ENCODE measurements at regions not wholly inside any gene's neighbourhood (a gene's known extent, or its start where the extent isn't known, plus 50 kb on each side); places are given as distances from the start of the nearest gene placed in this dataset.

DNA sequence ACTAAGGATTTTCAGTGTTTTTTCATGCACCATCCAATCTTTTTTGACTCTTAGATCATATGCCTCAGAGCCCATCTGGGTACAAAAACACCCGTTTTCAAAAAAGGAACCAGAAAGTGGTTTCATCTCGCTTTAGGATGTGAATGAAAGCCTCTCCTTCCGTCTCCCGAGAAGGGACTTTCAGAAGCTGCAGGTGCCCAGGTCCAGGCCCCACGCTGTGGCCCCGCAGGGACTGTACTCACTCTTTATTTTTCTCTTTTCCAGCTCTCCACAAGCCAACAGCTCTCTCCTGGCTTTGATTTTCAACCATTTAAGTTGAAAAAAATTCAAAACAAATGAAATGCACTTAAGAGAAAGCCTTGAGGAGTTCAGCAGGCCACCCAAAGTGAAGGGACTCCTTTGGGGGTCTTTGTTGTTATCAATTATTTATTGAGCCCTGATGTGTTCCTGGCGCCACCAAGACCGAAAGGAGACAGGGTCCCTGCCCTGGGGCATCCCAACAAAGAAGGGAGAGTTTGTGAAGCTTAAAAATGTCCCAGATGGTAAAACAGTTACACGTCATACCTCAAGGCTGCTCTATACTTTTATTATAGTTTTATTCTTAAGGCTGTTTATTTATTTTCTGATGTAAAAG is 467.3 kb downstream of the PREX1 start (continued):
- peak; percentile 57 for TF ChIP-seq RELB (IDR thresholded peaks at IDR 0.05; ENCODE audit: low read depth)
- TF ChIP-seq JUNB (IDR thresholded peaks at IDR 0.05), result peak; percentile 12; the same call in 1 of the 2 replicates
- no peak for TF ChIP-seq E2F8 (IDR thresholded peaks at IDR 0.05; ENCODE audit: low read depth, partially characterized antibody)
- TF ChIP-seq NR2C2 (IDR thresholded peaks at IDR 0.05; ENCODE audit: borderline replicate concordance, control insufficient read depth, insufficient read length, low read depth), result no peak
- no peak for TF ChIP-seq WRNIP1 (IDR thresholded peaks at IDR 0.05; ENCODE audit: borderline replicate concordance, low read depth, low read length)
- TF ChIP-seq PAX5 (IDR thresholded peaks at IDR 0.05; ENCODE audit: borderline replicate concordance, low read depth, low read length), result no peak
- TF ChIP-seq BHLHE40 (IDR thresholded peaks at IDR 0.05; ENCODE audit: borderline replicate concordance in 1 of 2, low read depth in 2 of 2, low read length in 1 of 2), result peak; percentile 8 to 63; a peak in 2 of 4 replicates
- TF ChIP-seq ETV6 (conservative IDR thresholded peaks at IDR 0.05 in 1 of 2, IDR thresholded peaks at IDR 0.05 in 1 of 2; ENCODE audit: borderline replicate concordance in 1 of 2, low read depth in 1 of 2), result peak in 1 of 2 experiments; percentile 19; a peak in 1 of 4 replicates
- TF ChIP-seq NFIC (IDR thresholded peaks at IDR 0.05; ENCODE audit: low read depth, low read length), result 0 out of 2 replicates have a peak, but pooled peaks have one; percentile 38
- TF ChIP-seq SUZ12 (IDR thresholded peaks at IDR 0.05; ENCODE audit: unreplicated experiment), result no peak
- peak; percentile 65; the same call in 1 of the 2 replicates for TF ChIP-seq RUNX3 (IDR thresholded peaks at IDR 0.05; ENCODE audit: low read length)
- peak; percentile 58; the same call in 1 of the 2 replicates for TF ChIP-seq EED (IDR thresholded peaks at IDR 0.05; ENCODE audit: low read depth)
- peak; percentile 22; the same call in 1 of the 2 replicates for TF ChIP-seq BCL11A (IDR thresholded peaks at IDR 0.05; ENCODE audit: low read depth, low read length)
- TF ChIP-seq CREB1 (IDR thresholded peaks at IDR 0.05; ENCODE audit: low read depth), result no peak
- TF ChIP-seq IRF3 (IDR thresholded peaks at IDR 0.05), result no peak
- TF ChIP-seq, protein P1, sequence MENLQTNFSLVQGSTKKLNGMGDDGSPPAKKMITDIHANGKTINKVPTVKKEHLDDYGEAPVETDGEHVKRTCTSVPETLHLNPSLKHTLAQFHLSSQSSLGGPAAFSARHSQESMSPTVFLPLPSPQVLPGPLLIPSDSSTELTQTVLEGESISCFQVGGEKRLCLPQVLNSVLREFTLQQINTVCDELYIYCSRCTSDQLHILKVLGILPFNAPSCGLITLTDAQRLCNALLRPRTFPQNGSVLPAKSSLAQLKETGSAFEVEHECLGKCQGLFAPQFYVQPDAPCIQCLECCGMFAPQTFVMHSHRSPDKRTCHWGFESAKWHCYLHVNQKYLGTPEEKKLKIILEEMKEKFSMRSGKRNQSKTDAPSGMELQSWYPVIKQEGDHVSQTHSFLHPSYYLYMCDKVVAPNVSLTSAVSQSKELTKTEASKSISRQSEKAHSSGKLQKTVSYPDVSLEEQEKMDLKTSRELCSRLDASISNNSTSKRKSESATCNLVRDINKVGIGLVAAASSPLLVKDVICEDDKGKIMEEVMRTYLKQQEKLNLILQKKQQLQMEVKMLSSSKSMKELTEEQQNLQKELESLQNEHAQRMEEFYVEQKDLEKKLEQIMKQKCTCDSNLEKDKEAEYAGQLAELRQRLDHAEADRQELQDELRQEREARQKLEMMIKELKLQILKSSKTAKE (IDR thresholded peaks at IDR 0.05; ENCODE audit: low read depth, poor library complexity, severe bottlenecking), result no peak
- TF ChIP-seq, protein P2, sequence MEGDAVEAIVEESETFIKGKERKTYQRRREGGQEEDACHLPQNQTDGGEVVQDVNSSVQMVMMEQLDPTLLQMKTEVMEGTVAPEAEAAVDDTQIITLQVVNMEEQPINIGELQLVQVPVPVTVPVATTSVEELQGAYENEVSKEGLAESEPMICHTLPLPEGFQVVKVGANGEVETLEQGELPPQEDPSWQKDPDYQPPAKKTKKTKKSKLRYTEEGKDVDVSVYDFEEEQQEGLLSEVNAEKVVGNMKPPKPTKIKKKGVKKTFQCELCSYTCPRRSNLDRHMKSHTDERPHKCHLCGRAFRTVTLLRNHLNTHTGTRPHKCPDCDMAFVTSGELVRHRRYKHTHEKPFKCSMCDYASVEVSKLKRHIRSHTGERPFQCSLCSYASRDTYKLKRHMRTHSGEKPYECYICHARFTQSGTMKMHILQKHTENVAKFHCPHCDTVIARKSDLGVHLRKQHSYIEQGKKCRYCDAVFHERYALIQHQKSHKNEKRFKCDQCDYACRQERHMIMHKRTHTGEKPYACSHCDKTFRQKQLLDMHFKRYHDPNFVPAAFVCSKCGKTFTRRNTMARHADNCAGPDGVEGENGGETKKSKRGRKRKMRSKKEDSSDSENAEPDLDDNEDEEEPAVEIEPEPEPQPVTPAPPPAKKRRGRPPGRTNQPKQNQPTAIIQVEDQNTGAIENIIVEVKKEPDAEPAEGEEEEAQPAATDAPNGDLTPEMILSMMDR (IDR thresholded peaks at IDR 0.05 in 2 of 3, conservative IDR thresholded peaks at IDR 0.05 in 1 of 3; ENCODE audit: control insufficient read depth in 2 of 3, extremely low read depth in 1 of 3, insufficient read depth in 1 of 3, low read depth in 3 of 3, low read length in 3 of 3), result no peak
- no peak for TF ChIP-seq POLR2A (IDR thresholded peaks at IDR 0.05; ENCODE audit: low read depth, low read length)
- no peak for TF ChIP-seq KDM1A (IDR thresholded peaks at IDR 0.05; ENCODE audit: borderline replicate concordance)
- no peak for TF ChIP-seq BACH1 (IDR thresholded peaks at IDR 0.05; ENCODE audit: borderline replicate concordance)
- TF ChIP-seq TBL1XR1 (IDR thresholded peaks at IDR 0.05; ENCODE audit: low read depth, low read length), result no peak
